ENCODE measurements at regions not wholly inside any gene's neighbourhood (a gene's known extent, or its start where the extent isn't known, plus 50 kb on each side); places are given as distances from the start of the nearest gene placed in this dataset.
A peak's percentile ranks its signal among the peaks of the same experiment; 100 is the strongest.

DNA sequence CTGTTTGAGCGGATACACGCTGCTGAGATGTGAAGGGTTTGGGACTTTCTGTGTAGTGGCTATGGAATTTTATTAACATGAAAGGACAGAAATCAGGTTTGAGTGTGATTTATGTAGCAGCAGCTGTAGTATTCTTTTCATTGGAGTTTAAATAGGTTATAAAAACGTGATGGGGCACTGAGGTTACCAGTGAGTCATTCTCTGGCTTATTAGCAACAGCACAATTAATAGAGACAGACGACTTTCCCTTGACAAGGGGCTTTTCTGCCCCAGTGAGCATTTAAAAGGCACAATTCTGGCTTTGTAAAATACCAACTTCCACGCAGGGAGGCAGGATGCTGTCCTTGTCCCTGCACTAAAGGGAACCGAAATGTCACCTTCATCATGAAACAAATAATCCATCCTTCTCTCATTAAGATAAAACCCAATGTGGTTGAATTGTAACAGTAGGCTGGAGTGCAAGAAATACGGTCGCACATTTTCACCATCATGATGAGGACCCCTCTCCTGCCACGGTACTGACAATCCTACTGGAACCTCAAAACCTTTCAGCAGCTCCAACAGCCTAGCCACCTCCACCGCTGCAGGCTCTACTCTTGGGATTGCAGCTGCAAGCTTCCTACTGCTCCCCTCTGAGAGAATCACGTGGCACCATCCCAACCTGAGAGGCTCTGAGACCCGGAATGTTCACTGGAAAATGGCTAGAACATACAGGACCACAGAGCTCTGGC lies 293.9 kb downstream of the IRX1 start:
- no peaks in the 10 kb centered on the region for H3K27me3 ChIP-seq (ENCODE audit: insufficient read depth, poor library complexity, severe bottlenecking)
- no peak overlapping the region for H3K4me3 ChIP-seq (ENCODE audit: severe bottlenecking)
- TF ChIP-seq, protein P1, sequence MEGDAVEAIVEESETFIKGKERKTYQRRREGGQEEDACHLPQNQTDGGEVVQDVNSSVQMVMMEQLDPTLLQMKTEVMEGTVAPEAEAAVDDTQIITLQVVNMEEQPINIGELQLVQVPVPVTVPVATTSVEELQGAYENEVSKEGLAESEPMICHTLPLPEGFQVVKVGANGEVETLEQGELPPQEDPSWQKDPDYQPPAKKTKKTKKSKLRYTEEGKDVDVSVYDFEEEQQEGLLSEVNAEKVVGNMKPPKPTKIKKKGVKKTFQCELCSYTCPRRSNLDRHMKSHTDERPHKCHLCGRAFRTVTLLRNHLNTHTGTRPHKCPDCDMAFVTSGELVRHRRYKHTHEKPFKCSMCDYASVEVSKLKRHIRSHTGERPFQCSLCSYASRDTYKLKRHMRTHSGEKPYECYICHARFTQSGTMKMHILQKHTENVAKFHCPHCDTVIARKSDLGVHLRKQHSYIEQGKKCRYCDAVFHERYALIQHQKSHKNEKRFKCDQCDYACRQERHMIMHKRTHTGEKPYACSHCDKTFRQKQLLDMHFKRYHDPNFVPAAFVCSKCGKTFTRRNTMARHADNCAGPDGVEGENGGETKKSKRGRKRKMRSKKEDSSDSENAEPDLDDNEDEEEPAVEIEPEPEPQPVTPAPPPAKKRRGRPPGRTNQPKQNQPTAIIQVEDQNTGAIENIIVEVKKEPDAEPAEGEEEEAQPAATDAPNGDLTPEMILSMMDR (IDR thresholded peaks at IDR 0.05; ENCODE audit: poor library complexity, severe bottlenecking) = no peak
- no peak overlapping the region for H3K27ac ChIP-seq (ENCODE audit: poor library complexity, severe bottlenecking)
- ATAC-seq (ENCODE audit: low read depth) (no peak), DNase-seq (ENCODE audit: low spot score) (no peak)
- H3K4me1 ChIP-seq (ENCODE audit: insufficient read depth, poor library complexity, severe bottlenecking) = no peaks in the 10 kb centered on the region
- H3K9me3 ChIP-seq (ENCODE audit: severe bottlenecking) = no peaks in the 10 kb centered on the region
- no peaks in the 10 kb centered on the region for H3K36me3 ChIP-seq (ENCODE audit: low read depth)

- no peaks in the 10 kb centered on the region for H3K4me1 ChIP-seq (ENCODE audit: insufficient read depth, poor library complexity, severe bottlenecking)
- no peak for ATAC-seq (ENCODE audit: low read depth)
- no peak for DNase-seq (ENCODE audit: low spot score)
Observed at GRCh38 chr5:3891113-3891512, 295.5 kb downstream of the IRX1 start.

GRCh38 chr5:3893527-3893926 lies 297.9 kb downstream of the IRX1 start:
- Histone ChIP-seq H3K27me3 (ENCODE audit: insufficient read depth, poor library complexity, severe bottlenecking) (no peaks in the 10 kb centered on the region), H3K36me3 (ENCODE audit: low read depth) (no peaks in the 10 kb centered on the region), H3K4me1 (ENCODE audit: insufficient read depth, poor library complexity, severe bottlenecking) (no peaks in the 10 kb centered on the region), H3K4me3 (ENCODE audit: severe bottlenecking) (no peak overlapping the region), H3K27ac (ENCODE audit: poor library complexity, severe bottlenecking) (no peak overlapping the region), H3K9me3 (ENCODE audit: severe bottlenecking) (no peaks in the 10 kb centered on the region)
- TF ChIP-seq, protein P1 (IDR thresholded peaks at IDR 0.05; ENCODE audit: poor library complexity, severe bottlenecking) = no peak
- ATAC-seq (ENCODE audit: low read depth) (no peak), DNase-seq (ENCODE audit: low spot score) (no peak)

More at GRCh38 chr5:3891113-3891512, 295.5 kb downstream of the IRX1 start:
- no peak overlapping the region for H3K27ac ChIP-seq (ENCODE audit: poor library complexity, severe bottlenecking)
- TF ChIP-seq, protein P1 (IDR thresholded peaks at IDR 0.05; ENCODE audit: poor library complexity, severe bottlenecking) = no peak
- no peaks in the 10 kb centered on the region for H3K27me3 ChIP-seq (ENCODE audit: insufficient read depth, poor library complexity, severe bottlenecking)
- H3K9me3 ChIP-seq (ENCODE audit: severe bottlenecking) = no peaks in the 10 kb centered on the region
- H3K36me3 ChIP-seq (ENCODE audit: low read depth) = no peaks in the 10 kb centered on the region
- no peak overlapping the region for H3K4me3 ChIP-seq (ENCODE audit: severe bottlenecking)

GRCh38 chr5:3893975-3894374 lies 298.3 kb downstream of the IRX1 start:
- no peak overlapping the region for H3K4me3 ChIP-seq (ENCODE audit: severe bottlenecking)
- TF ChIP-seq, protein P1 (IDR thresholded peaks at IDR 0.05; ENCODE audit: poor library complexity, severe bottlenecking) = no peak
- no peak for DNase-seq (ENCODE audit: low spot score)
- no peaks in the 10 kb centered on the region for H3K4me1 ChIP-seq (ENCODE audit: insufficient read depth, poor library complexity, severe bottlenecking)
- H3K9me3 ChIP-seq (ENCODE audit: severe bottlenecking) = no peaks in the 10 kb centered on the region
- H3K36me3 ChIP-seq (ENCODE audit: low read depth) = no peaks in the 10 kb centered on the region
- H3K27ac ChIP-seq (ENCODE audit: poor library complexity, severe bottlenecking) = no peak overlapping the region
- no peaks in the 10 kb centered on the region for H3K27me3 ChIP-seq (ENCODE audit: insufficient read depth, poor library complexity, severe bottlenecking)
- no peak for ATAC-seq (ENCODE audit: low read depth)

- no peak overlapping the region for H3K4me3 ChIP-seq (ENCODE audit: severe bottlenecking)
- no peak overlapping the region for H3K27ac ChIP-seq (ENCODE audit: poor library complexity, severe bottlenecking)
- H3K4me1 ChIP-seq (ENCODE audit: insufficient read depth, poor library complexity, severe bottlenecking) = no peaks in the 10 kb centered on the region
- DNase-seq (ENCODE audit: low spot score) (no peak), ATAC-seq (ENCODE audit: low read depth) (peak; percentile 59; the same call in 2 of the 3 replicates)
- no peaks in the 10 kb centered on the region for H3K36me3 ChIP-seq (ENCODE audit: low read depth)
- TF ChIP-seq, protein P1 (IDR thresholded peaks at IDR 0.05; ENCODE audit: poor library complexity, severe bottlenecking) = no peak
- H3K27me3 ChIP-seq (ENCODE audit: insufficient read depth, poor library complexity, severe bottlenecking) = no peaks in the 10 kb centered on the region
- peaks cover 1% of the 10 kb centered on the region for H3K9me3 ChIP-seq (ENCODE audit: severe bottlenecking)
Observed at GRCh38 chr5:3896098-3896497, 300.5 kb downstream of the IRX1 start.
